ENCODE measurements at regions not wholly inside any gene's neighbourhood (a gene's known extent, or its start where the extent isn't known, plus 50 kb on each side); places are given as distances from the start of the nearest gene placed in this dataset.

- DNase-seq (ENCODE audit: low read depth) = no peak
These were observed 65.3 kb upstream of the CD96 start for GRCh38 chr3:111476701-111477100.

- no peak for DNase-seq (ENCODE audit: low read depth)
These were observed 61.9 kb upstream of the CD96 start for GRCh38 chr3:111480091-111480490.

- no peak for DNase-seq (ENCODE audit: low read depth)
These were observed 60.4 kb upstream of the CD96 start for GRCh38 chr3:111481551-111481950.

- no peak for DNase-seq (ENCODE audit: low read depth)
These were observed 59.4 kb upstream of the CD96 start for GRCh38 chr3:111482574-111482973.

GRCh38 chr3:111485086-111485485 is 56.9 kb upstream of the CD96 start:
- DNase-seq (ENCODE audit: low read depth) = no peak
